ENCODE measurements at regions not wholly inside any gene's neighbourhood (a gene's known extent, or its start where the extent isn't known, plus 50 kb on each side); places are given as distances from the start of the nearest gene placed in this dataset.
"Not testable (repeated sequence)": the region's sequence is repeated elsewhere in the genome, so short reads cannot be mapped to it uniquely, and the experiment has no call there.

- no peak for DNase-seq
Measured at GRCh38 chr5:62133426-62133825, 172.6 kb upstream of the KIF2A start.

- no peak for DNase-seq
Measured at GRCh38 chr5:62134811-62135210, 171.2 kb upstream of the KIF2A start.

GRCh38 chr5:62137628-62138027 is 168.4 kb upstream of the KIF2A start:
- DNase-seq, result no peak

GRCh38 chr5:62138607-62139006 is 167.4 kb upstream of the KIF2A start:
- DNase-seq, result peak; percentile 73 to 86

- no peak for DNase-seq
Measured at GRCh38 chr5:62139741-62140140, 166.3 kb upstream of the KIF2A start.

- no peak for DNase-seq
Measured at GRCh38 chr5:62142351-62142750, 163.7 kb upstream of the KIF2A start.

- DNase-seq, result peak; percentile 22 to 33
Measured at GRCh38 chr5:62143268-62144229, 162.5 kb upstream of the KIF2A start.

GRCh38 chr5:62144401-62145022 is 161.5 kb upstream of the KIF2A start:
- peak; percentile 21 to 78 for DNase-seq

- no peak for DNase-seq
Measured at GRCh38 chr5:62149879-62150278, 156.1 kb upstream of the KIF2A start.

GRCh38 chr5:62152394-62153087 is 153.5 kb upstream of the KIF2A start:
- peak; percentile 38 to 72 for DNase-seq

GRCh38 chr5:62154758-62155157 is 151.2 kb upstream of the KIF2A start:
- no peak for DNase-seq

GRCh38 chr5:62155988-62156387 is 150.0 kb upstream of the KIF2A start:
- no peak for DNase-seq

GRCh38 chr5:62167561-62168057 is 138.4 kb upstream of the KIF2A start:
- DNase-seq, result peak in 1 of 2 experiments; percentile 1

- DNase-seq, result peak in 1 of 2 experiments; percentile 60
Measured at GRCh38 chr5:62168506-62169281, 137.3 kb upstream of the KIF2A start.

GRCh38 chr5:62178258-62178657 is 127.7 kb upstream of the KIF2A start:
- no peak for DNase-seq

GRCh38 chr5:62182802-62183201 is 123.2 kb upstream of the KIF2A start:
- DNase-seq, result no peak

- no peak for DNase-seq
Measured at GRCh38 chr5:62183727-62184126, 122.3 kb upstream of the KIF2A start.

GRCh38 chr5:62184444-62184843 is 121.6 kb upstream of the KIF2A start:
- no peak for DNase-seq

GRCh38 chr5:62190173-62190572 is 115.8 kb upstream of the KIF2A start:
- no peak for DNase-seq

- DNase-seq, result no peak
Measured at GRCh38 chr5:62190931-62191330, 115.1 kb upstream of the KIF2A start.

GRCh38 chr5:62192958-62193357 is 113.0 kb upstream of the KIF2A start:
- no peak for DNase-seq

- DNase-seq, result not testable (repeated sequence)
Measured at GRCh38 chr5:62196532-62196931, 109.5 kb upstream of the KIF2A start.

- no peak for DNase-seq
Measured at GRCh38 chr5:62197697-62198096, 108.3 kb upstream of the KIF2A start.

All from NCI-H2081 (cell line).